CD14-positive monocyte (primary cell): ENCODE measurements at regions not wholly inside any gene's neighbourhood (a gene's known extent, or its start where the extent isn't known, plus 50 kb on each side); places are given as distances from the start of the nearest gene placed in this dataset.

Experiments used
- DNase-seq, 3 donors: peaks; one replicate each; pipeline ENCODE4 v3.0.0-alpha.2; 2011 to 2022
- H2AFZ ChIP-seq: 2 replicates; pipeline ENCODE4 v1.6.0; 2012; ENCODE audit warnings: mild to moderate bottlenecking, low read depth, low read length, inconsistent platforms; ENCODE audit not compliant: insufficient read depth, poor library complexity, severe bottlenecking
- H3K27ac ChIP-seq, 2 donors: 1 replicate in 1 of 2; 2 replicates in 1 of 2; pipeline ENCODE4 v1.5.1; 2012 to 2013; ENCODE audit warnings: low read length in 2 of 2, control low read depth in 1 of 2, inconsistent platforms in 1 of 2, low read depth in 1 of 2, mild to moderate bottlenecking in 1 of 2
- H3K27me3 ChIP-seq, 2 donors: one replicate each; pipeline versions ENCODE4 v1.6.0 to v1.6.1; 2011 to 2013; ENCODE audit warnings: low read length in 2 of 2; ENCODE audit not compliant: control insufficient read depth in 2 of 2, insufficient read depth in 2 of 2
- H3K36me3 ChIP-seq, 2 donors: replicated peaks in 1 of 2; 1 replicate in 1 of 2; 2 replicates in 1 of 2; pipeline versions ENCODE4 v1.5.1 to v1.6.1; 2012 to 2013; ENCODE audit warnings: low read length in 2 of 2, control low read depth in 1 of 2, inconsistent platforms in 1 of 2, mild to moderate bottlenecking in 1 of 2; ENCODE audit not compliant: insufficient read depth in 2 of 2, control insufficient read depth in 1 of 2
- H3K4me1 ChIP-seq, 2 donors: 1 replicate in 1 of 2; 2 replicates in 1 of 2; pipeline versions ENCODE4 v1.5.1 to v1.6.1; 2012 to 2013; ENCODE audit warnings: low read length in 2 of 2, control low read depth in 1 of 2, inconsistent platforms in 1 of 2, mild to moderate bottlenecking in 1 of 2, moderate library complexity in 1 of 2; ENCODE audit not compliant: insufficient read depth in 2 of 2, control insufficient read depth in 1 of 2
- H3K4me2 ChIP-seq: replicated peaks from 2 replicates; pipeline ENCODE3; 2012; ENCODE audit warnings: low read length, moderate library complexity, mild to moderate bottlenecking; ENCODE audit not compliant: poor library complexity, severe bottlenecking; ENCODE audit errors: extremely low read depth
- H3K4me3 ChIP-seq, 3 experiments: fragments of 200-600 bp in 1 of 3; sonication (generic) in 1 of 3; replicated peaks in 1 of 3; 1 replicate in 2 of 3; 2 replicates in 1 of 3; pipeline ENCODE4 v1.5.1; 2011 to 2013; ENCODE audit warnings: low read length in 3 of 3, mild to moderate bottlenecking in 3 of 3, control low read depth in 2 of 3, low read depth in 2 of 3, inconsistent platforms in 1 of 3, moderate library complexity in 1 of 3
- H3K79me2 ChIP-seq: 2 replicates; pipeline ENCODE4 v1.6.0; 2012; ENCODE audit warnings: mild to moderate bottlenecking, control low read depth, inconsistent platforms, low read length, moderate library complexity; ENCODE audit not compliant: insufficient read depth
- H3K9ac ChIP-seq: 2 replicates; pipeline ENCODE4 v1.6.0; 2017; ENCODE audit warnings: low read length, mild to moderate bottlenecking; ENCODE audit not compliant: insufficient read depth, poor library complexity, severe bottlenecking
- H3K9me3 ChIP-seq, 2 donors: replicated peaks in 1 of 2; 1 replicate in 1 of 2; 2 replicates in 1 of 2; pipeline versions ENCODE4 v1.5.1 to v1.6.1; 2012 to 2013; ENCODE audit warnings: low read length in 2 of 2, control low read depth in 1 of 2; ENCODE audit not compliant: control insufficient read depth in 1 of 2, insufficient read depth in 1 of 2
- H4K20me1 ChIP-seq: 2 replicates; pipeline ENCODE4 v1.6.0; 2012; ENCODE audit warnings: mild to moderate bottlenecking, low read length, control low read depth, moderate library complexity; ENCODE audit not compliant: insufficient read depth
- H3K27ac Mint-ChIP-seq, 7 donors: one replicate each; pipeline ENCODE4 v1.8.0; 2020; ENCODE audit warnings: mild to moderate bottlenecking in 7 of 7, mixed read lengths in 7 of 7, moderate library complexity in 6 of 7, inconsistent platforms in 2 of 7
- H3K27me3 Mint-ChIP-seq, 3 donors: one replicate each; pipeline ENCODE4 v1.8.0; 2021 to 2022; ENCODE audit warnings: low read depth in 3 of 3, mild to moderate bottlenecking in 3 of 3, mixed read lengths in 3 of 3, moderate library complexity in 3 of 3, inconsistent platforms in 1 of 3
- H3K36me3 Mint-ChIP-seq, 2 donors: one replicate each; pipeline ENCODE4 v1.8.0; 2020; ENCODE audit warnings: mixed read lengths in 2 of 2, inconsistent platforms in 1 of 2, mild to moderate bottlenecking in 1 of 2
- H3K4me1 Mint-ChIP-seq: one replicate; pipeline ENCODE4 v1.8.0; 2020; ENCODE audit warnings: mild to moderate bottlenecking, mixed read lengths
- H3K4me3 Mint-ChIP-seq, 2 donors: one replicate each; pipeline ENCODE4 v1.8.0; 2020; ENCODE audit warnings: mild to moderate bottlenecking in 2 of 2, mixed read lengths in 2 of 2, moderate library complexity in 1 of 2
- H3K9me3 Mint-ChIP-seq, 7 donors: one replicate each; pipeline ENCODE4 v1.8.0; 2020 to 2022; ENCODE audit warnings: mixed read lengths in 7 of 7, mild to moderate bottlenecking in 6 of 7, moderate library complexity in 6 of 7, inconsistent platforms in 2 of 7
- CTCF ChIP-seq: fragments of 200-600 bp; IDR thresholded peaks from one replicate; pipeline ENCODE4 v1.8.0; 2022; ENCODE audit warnings: antibody characterized with exemption, mild to moderate bottlenecking
- WGBS: methylation state at CpG from one replicate; pipeline ENCODE4 v1.1.5; 2013; ENCODE audit warnings: missing lambda C conversion rate; ENCODE audit not compliant: insufficient coverage; 5-methylcytosine and 5-hydroxymethylcytosine counted together
- intact Hi-C, 2 donors: fragments of 100-400 bp; cut with micrococcal nuclease; formaldehyde crosslinking; loops; one replicate each; pipeline versions ENCODE4 v1.15.0 to v1.15.1; 2023

GRCh38 chr3:177932750-177933660, 603.2 kb upstream of the KCNMB2 start:
- Mint-ChIP-seq H3K4me1 (peaks cover 21% of the 10 kb centered on the region), H3K4me3 (no peak overlapping the region), H3K9me3 (peaks cover 0 to 5% (median 0%) of the 10 kb centered on the region in 7 donors), H3K27ac (no peak overlapping the region), H3K36me3 (peaks cover 4 to 6% of the 10 kb centered on the region in 2 donors), H3K27me3 (peaks cover 0 to 2% (median 0%) of the 10 kb centered on the region in 3 donors)
- Histone ChIP-seq H2AFZ (no peak overlapping the region), H3K9me3 (no peaks in the 10 kb centered on the region), H3K36me3 (no peaks in the 10 kb centered on the region), H3K4me3 (no peak overlapping the region), H3K27me3 (no peaks in the 10 kb centered on the region), H3K9ac (no peak overlapping the region), H3K27ac (no peak overlapping the region), H4K20me1 (no peaks in the 10 kb centered on the region), H3K4me1 (peaks cover 9 to 24% of the 10 kb centered on the region in 2 donors), H3K4me2 (no peak overlapping the region), H3K79me2 (no peaks in the 10 kb centered on the region)
- intact Hi-C loops = no loop called here
- TF ChIP-seq CTCF = no peak
- peak in 1 of 3 donors; percentile 8 for DNase-seq
- 100% methylated on average over 1 of the region's 5 CpGs for WGBS

GRCh38 chr3:177934001-177934891, 602.0 kb upstream of the KCNMB2 start:
- Histone ChIP-seq H2AFZ (no peak overlapping the region), H3K9me3 (no peaks in the 10 kb centered on the region), H4K20me1 (no peaks in the 10 kb centered on the region), H3K79me2 (no peaks in the 10 kb centered on the region), H3K4me2 (no peak overlapping the region), H3K4me1 (peaks cover 0 to 11% of the 10 kb centered on the region in 2 donors), H3K4me3 (no peak overlapping the region), H3K27ac (no peak overlapping the region), H3K9ac (no peak overlapping the region), H3K27me3 (no peaks in the 10 kb centered on the region), H3K36me3 (no peaks in the 10 kb centered on the region)
- Mint-ChIP-seq H3K4me3 (no peak overlapping the region), H3K27me3 (peaks cover 0 to 2% (median 0%) of the 10 kb centered on the region in 3 donors), H3K4me1 (peaks cover 8% of the 10 kb centered on the region), H3K9me3 (peaks cover 0 to 5% (median 0%) of the 10 kb centered on the region in 7 donors), H3K36me3 (peaks cover 4 to 6% of the 10 kb centered on the region in 2 donors), H3K27ac (no peak overlapping the region)
- DNase-seq = no peak
- intact Hi-C loops = no loop called here
- WGBS = 87% methylated on average over 3 of the region's 10 CpGs
- TF ChIP-seq CTCF = no peak
